GM12878 (cell line): ENCODE measurements at regions not wholly inside any gene's neighbourhood (a gene's known extent, or its start where the extent isn't known, plus 50 kb on each side); places are given as distances from the start of the nearest gene placed in this dataset.

Experiments
- ESRRA ChIP-seq: IDR thresholded peaks from 2 replicates; pipeline ENCODE4 v1.6.1; 2012; ENCODE audit warnings: mild to moderate bottlenecking, low read length, improper control_type of control experiment
- EZH2 ChIP-seq: IDR thresholded peaks from 2 replicates; pipeline ENCODE4 v1.6.1; 2012; ENCODE audit warnings: low read depth, mild to moderate bottlenecking, control low read depth, inconsistent platforms, low read length, borderline replicate concordance; ENCODE audit not compliant: control insufficient read depth
- POLR2A ChIP-seq: IDR thresholded peaks from 2 replicates; pipeline ENCODE4 v1.6.1; 2011; ENCODE audit warnings: low read depth, mild to moderate bottlenecking, low read length
- TF ChIP-seq, protein P1 (sequence below): fragments of 450-650 bp; formaldehyde crosslinking; IDR thresholded peaks from 2 replicates; pipeline ENCODE4 v1.4.0; 2020; ENCODE audit warnings: mild to moderate bottlenecking, moderate library complexity
- TF ChIP-seq, protein P2 (sequence below), 3 experiments: IDR thresholded peaks in 2 of 3; conservative IDR thresholded peaks in 1 of 3; 2 replicates each; pipeline ENCODE4 v1.5.1; 2011; ENCODE audit warnings: low read depth in 3 of 3, low read length in 3 of 3, mild to moderate bottlenecking in 3 of 3, control low read depth in 2 of 3, moderate library complexity in 2 of 3, inconsistent platforms in 1 of 3, mixed read lengths in 1 of 3; ENCODE audit not compliant: control insufficient read depth in 2 of 3, insufficient read depth in 1 of 3; ENCODE audit errors: extremely low read depth in 1 of 3

DNA sequence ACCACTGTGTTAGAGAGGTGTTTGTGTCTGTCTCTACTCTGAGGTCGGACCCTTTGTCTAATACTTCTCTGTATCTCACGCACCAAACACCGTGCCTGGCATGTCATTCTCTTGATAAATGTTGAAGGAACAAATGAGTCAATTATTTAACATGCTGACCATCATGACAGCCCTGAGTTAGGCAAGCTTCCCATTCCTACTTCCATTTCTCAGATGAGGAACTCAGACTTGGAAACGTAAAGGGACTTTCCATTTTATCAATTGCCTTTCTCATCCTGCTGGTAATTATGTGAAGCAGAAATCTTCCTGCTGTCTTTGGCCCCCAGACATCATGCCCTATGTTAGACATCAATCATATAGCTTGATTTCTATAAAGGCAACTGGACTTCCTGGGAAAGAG lies 227.0 kb upstream of the ECI2 start:
- TF ChIP-seq, protein P1, sequence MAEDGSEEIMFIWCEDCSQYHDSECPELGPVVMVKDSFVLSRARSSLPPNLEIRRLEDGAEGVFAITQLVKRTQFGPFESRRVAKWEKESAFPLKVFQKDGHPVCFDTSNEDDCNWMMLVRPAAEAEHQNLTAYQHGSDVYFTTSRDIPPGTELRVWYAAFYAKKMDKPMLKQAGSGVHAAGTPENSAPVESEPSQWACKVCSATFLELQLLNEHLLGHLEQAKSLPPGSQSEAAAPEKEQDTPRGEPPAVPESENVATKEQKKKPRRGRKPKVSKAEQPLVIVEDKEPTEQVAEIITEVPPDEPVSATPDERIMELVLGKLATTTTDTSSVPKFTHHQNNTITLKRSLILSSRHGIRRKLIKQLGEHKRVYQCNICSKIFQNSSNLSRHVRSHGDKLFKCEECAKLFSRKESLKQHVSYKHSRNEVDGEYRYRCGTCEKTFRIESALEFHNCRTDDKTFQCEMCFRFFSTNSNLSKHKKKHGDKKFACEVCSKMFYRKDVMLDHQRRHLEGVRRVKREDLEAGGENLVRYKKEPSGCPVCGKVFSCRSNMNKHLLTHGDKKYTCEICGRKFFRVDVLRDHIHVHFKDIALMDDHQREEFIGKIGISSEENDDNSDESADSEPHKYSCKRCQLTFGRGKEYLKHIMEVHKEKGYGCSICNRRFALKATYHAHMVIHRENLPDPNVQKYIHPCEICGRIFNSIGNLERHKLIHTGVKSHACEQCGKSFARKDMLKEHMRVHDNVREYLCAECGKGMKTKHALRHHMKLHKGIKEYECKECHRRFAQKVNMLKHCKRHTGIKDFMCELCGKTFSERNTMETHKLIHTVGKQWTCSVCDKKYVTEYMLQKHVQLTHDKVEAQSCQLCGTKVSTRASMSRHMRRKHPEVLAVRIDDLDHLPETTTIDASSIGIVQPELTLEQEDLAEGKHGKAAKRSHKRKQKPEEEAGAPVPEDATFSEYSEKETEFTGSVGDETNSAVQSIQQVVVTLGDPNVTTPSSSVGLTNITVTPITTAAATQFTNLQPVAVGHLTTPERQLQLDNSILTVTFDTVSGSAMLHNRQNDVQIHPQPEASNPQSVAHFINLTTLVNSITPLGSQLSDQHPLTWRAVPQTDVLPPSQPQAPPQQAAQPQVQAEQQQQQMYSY = no peak
- TF ChIP-seq ESRRA = no peak
- no peak for TF ChIP-seq EZH2
- TF ChIP-seq, protein P2, sequence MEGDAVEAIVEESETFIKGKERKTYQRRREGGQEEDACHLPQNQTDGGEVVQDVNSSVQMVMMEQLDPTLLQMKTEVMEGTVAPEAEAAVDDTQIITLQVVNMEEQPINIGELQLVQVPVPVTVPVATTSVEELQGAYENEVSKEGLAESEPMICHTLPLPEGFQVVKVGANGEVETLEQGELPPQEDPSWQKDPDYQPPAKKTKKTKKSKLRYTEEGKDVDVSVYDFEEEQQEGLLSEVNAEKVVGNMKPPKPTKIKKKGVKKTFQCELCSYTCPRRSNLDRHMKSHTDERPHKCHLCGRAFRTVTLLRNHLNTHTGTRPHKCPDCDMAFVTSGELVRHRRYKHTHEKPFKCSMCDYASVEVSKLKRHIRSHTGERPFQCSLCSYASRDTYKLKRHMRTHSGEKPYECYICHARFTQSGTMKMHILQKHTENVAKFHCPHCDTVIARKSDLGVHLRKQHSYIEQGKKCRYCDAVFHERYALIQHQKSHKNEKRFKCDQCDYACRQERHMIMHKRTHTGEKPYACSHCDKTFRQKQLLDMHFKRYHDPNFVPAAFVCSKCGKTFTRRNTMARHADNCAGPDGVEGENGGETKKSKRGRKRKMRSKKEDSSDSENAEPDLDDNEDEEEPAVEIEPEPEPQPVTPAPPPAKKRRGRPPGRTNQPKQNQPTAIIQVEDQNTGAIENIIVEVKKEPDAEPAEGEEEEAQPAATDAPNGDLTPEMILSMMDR (IDR thresholded peaks at IDR 0.05 in 2 of 3, conservative IDR thresholded peaks at IDR 0.05 in 1 of 3; ENCODE audit: control insufficient read depth in 2 of 3, extremely low read depth in 1 of 3, insufficient read depth in 1 of 3, low read depth in 3 of 3, low read length in 3 of 3) = no peak
- no peak for TF ChIP-seq POLR2A
